ENCODE measurements at regions not wholly inside any gene's neighbourhood (a gene's known extent, or its start where the extent isn't known, plus 50 kb on each side); places are given as distances from the start of the nearest gene placed in this dataset.

DNA sequence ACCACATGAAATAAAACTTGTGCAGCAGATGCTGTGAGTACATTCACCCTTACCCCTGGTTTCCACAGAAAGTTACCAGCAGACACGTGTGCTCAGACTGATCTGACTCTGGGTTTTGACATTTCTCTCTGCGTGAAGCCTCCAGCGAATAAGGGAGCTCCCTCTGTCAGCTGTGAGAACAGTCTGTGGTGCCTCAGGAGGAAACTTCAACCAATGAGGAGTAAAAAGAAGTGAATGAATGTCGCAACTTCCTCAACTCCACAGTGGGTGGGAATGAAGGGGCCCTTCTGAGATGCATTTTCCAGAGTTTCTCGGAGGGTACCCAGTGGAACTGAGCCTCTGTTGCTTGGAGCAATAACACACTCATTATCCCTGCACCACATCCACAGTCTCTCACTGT, 743.4 kb downstream of the TNS3 start:
- Mint-ChIP-seq H3K27ac (no peak overlapping the region), H3K27me3 (ENCODE audit: insufficient read depth, low read depth, poor library complexity) (no peaks in the 10 kb centered on the region), H3K9me3 (no peaks in the 10 kb centered on the region), H3K4me1 (no peaks in the 10 kb centered on the region), H3K4me3 (no peak overlapping the region), H3K36me3 (ENCODE audit: low read depth) (no peaks in the 10 kb centered on the region)
- ATAC-seq (no peak), DNase-seq (ENCODE audit: low spot score) (no peak)
- Histone ChIP-seq H4K20me1 (replicated peaks; ENCODE audit: insufficient read depth) (no peaks in the 10 kb centered on the region), H3K4me3 (no peak overlapping the region), H3K4me2 (no peak overlapping the region), H3K4me1 (ENCODE audit: insufficient read depth) (no peaks in the 10 kb centered on the region), H3F3A (replicated peaks; ENCODE audit: low read depth) (no peaks in the 10 kb centered on the region), H3K27me3 (ENCODE audit: insufficient read depth) (no peaks in the 10 kb centered on the region), H3K36me3 (ENCODE audit: insufficient read depth) (no peaks in the 10 kb centered on the region), H2AFZ (no peak overlapping the region), H3K79me2 (replicated peaks; ENCODE audit: insufficient read depth) (no peaks in the 10 kb centered on the region), H3K9me2 (ENCODE audit: insufficient read depth) (no peaks in the 10 kb centered on the region), H3K27ac (ENCODE audit: low read depth) (no peak overlapping the region)
- no peak for TF ChIP-seq CTCF (conservative IDR thresholded peaks at IDR 0.05; ENCODE audit: low read depth in 2 of 2)
- TF ChIP-seq REST (IDR thresholded peaks at IDR 0.05; ENCODE audit: unreplicated experiment) = no peak

DNA sequence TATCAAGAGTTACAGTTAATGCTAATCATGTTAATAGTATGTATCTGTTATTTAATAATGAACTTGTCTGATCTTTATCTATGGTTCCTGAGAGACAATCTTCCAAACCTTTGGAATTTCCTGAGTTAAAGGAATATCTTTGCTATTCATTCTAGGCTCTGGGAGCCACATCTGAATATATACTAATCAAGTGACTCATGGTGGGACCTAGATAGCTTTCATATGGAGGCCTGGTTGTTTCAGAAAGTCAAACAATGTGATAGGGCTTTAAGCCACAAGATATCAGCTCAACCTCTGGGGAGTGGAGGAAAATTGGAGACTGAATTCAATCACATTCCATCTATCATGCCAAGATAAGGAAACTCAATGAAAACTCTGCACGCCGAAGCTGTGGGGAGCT, 746.4 kb downstream of the TNS3 start:
- H3K4me1 Mint-ChIP-seq = no peaks in the 10 kb centered on the region
- no peaks in the 10 kb centered on the region for H3F3A ChIP-seq (replicated peaks; ENCODE audit: low read depth)
- ATAC-seq = no peak
- H3K9me2 ChIP-seq (ENCODE audit: insufficient read depth) = no peaks in the 10 kb centered on the region
- no peak overlapping the region for H3K27ac ChIP-seq (ENCODE audit: low read depth)
- no peak for DNase-seq (ENCODE audit: low spot score)
- no peaks in the 10 kb centered on the region for H3K79me2 ChIP-seq (replicated peaks; ENCODE audit: insufficient read depth)
- H3K4me3 ChIP-seq = no peak overlapping the region
- no peaks in the 10 kb centered on the region for H3K36me3 Mint-ChIP-seq (ENCODE audit: low read depth)
- H3K36me3 ChIP-seq (ENCODE audit: insufficient read depth) = no peaks in the 10 kb centered on the region
- no peak overlapping the region for H3K4me3 Mint-ChIP-seq
- H3K27me3 Mint-ChIP-seq (ENCODE audit: insufficient read depth, low read depth, poor library complexity) = no peaks in the 10 kb centered on the region
- H3K27me3 ChIP-seq (ENCODE audit: insufficient read depth) = no peaks in the 10 kb centered on the region
- no peaks in the 10 kb centered on the region for H4K20me1 ChIP-seq (replicated peaks; ENCODE audit: insufficient read depth)
- H3K27ac Mint-ChIP-seq = no peak overlapping the region
- H3K9me3 Mint-ChIP-seq = no peaks in the 10 kb centered on the region
- H3K4me2 ChIP-seq = no peak overlapping the region
- no peak overlapping the region for H2AFZ ChIP-seq
- H3K4me1 ChIP-seq (ENCODE audit: insufficient read depth) = no peaks in the 10 kb centered on the region
- TF ChIP-seq STAT1 (IDR thresholded peaks at IDR 0.05; ENCODE audit: unreplicated experiment) (no peak), JUNB (IDR thresholded peaks at IDR 0.05; ENCODE audit: unreplicated experiment) (no peak), REST (IDR thresholded peaks at IDR 0.05; ENCODE audit: unreplicated experiment) (no peak), ZNF331 (CRISPR knock-in tag; IDR thresholded peaks at IDR 0.05; ENCODE audit: low read depth) (no peak)
- TF ChIP-seq, protein P1, sequence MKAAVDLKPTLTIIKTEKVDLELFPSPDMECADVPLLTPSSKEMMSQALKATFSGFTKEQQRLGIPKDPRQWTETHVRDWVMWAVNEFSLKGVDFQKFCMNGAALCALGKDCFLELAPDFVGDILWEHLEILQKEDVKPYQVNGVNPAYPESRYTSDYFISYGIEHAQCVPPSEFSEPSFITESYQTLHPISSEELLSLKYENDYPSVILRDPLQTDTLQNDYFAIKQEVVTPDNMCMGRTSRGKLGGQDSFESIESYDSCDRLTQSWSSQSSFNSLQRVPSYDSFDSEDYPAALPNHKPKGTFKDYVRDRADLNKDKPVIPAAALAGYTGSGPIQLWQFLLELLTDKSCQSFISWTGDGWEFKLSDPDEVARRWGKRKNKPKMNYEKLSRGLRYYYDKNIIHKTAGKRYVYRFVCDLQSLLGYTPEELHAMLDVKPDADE (IDR thresholded peaks at IDR 0.05) = no peak
